GM23248 (cell line): ENCODE measurements at regions not wholly inside any gene's neighbourhood (a gene's known extent, or its start where the extent isn't known, plus 50 kb on each side); places are given as distances from the start of the nearest gene placed in this dataset.
"Not testable (repeated sequence)": the region's sequence is repeated elsewhere in the genome, so short reads cannot be mapped to it uniquely, and the experiment has no call there.

Experiments
- EZH2 ChIP-seq: fragments of 200-600 bp; sonication (generic); IDR thresholded peaks from 2 replicates; pipeline ENCODE4 v1.6.1; 2018; ENCODE audit warnings: antibody characterized with exemption, mild to moderate bottlenecking; ENCODE audit not compliant: insufficient read depth, poor library complexity, severe bottlenecking
- EZH2phosphoT487 ChIP-seq: fragments of 200-600 bp; sonication (generic); IDR thresholded peaks from 2 replicates; pipeline ENCODE4 v1.6.1; 2018; ENCODE audit warnings: antibody characterized with exemption, moderate library complexity, mild to moderate bottlenecking, low read depth; ENCODE audit not compliant: insufficient read depth

GRCh38 chr10:33013331-33013730, 55.3 kb upstream of the ITGB1 start:
- not testable (repeated sequence) for TF ChIP-seq EZH2, EZH2phosphoT487
